ENCODE measurements at regions not wholly inside any gene's neighbourhood (a gene's known extent, or its start where the extent isn't known, plus 50 kb on each side); places are given as distances from the start of the nearest gene placed in this dataset.

DNA sequence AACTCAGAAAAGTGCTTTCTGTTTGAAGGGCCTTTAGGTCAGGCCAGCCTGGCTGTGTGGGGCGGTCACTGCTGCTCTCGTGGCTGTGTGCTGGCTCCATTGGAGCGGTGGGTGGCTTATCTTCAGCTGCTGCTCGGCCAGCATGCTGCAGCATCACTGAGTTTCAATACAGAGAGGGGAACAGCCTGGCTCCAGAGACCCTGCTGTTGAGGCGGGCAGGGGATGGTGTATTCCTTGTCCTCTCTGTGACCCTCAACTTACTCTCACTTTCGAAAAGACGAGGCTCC is 248.5 kb upstream of the ONECUT1 start:
- H3K27ac ChIP-seq, result no peak overlapping the region
- H3K4me3 ChIP-seq, result no peak overlapping the region
- H3K4me1 ChIP-seq (ENCODE audit: insufficient read depth), result no peaks in the 10 kb centered on the region
- TF ChIP-seq, protein P1, sequence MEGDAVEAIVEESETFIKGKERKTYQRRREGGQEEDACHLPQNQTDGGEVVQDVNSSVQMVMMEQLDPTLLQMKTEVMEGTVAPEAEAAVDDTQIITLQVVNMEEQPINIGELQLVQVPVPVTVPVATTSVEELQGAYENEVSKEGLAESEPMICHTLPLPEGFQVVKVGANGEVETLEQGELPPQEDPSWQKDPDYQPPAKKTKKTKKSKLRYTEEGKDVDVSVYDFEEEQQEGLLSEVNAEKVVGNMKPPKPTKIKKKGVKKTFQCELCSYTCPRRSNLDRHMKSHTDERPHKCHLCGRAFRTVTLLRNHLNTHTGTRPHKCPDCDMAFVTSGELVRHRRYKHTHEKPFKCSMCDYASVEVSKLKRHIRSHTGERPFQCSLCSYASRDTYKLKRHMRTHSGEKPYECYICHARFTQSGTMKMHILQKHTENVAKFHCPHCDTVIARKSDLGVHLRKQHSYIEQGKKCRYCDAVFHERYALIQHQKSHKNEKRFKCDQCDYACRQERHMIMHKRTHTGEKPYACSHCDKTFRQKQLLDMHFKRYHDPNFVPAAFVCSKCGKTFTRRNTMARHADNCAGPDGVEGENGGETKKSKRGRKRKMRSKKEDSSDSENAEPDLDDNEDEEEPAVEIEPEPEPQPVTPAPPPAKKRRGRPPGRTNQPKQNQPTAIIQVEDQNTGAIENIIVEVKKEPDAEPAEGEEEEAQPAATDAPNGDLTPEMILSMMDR (IDR thresholded peaks at IDR 0.05), result no peak
- TF ChIP-seq POLR2A (IDR thresholded peaks at IDR 0.05) (no peak), EP300 (IDR thresholded peaks at IDR 0.05) (no peak)
- no peaks in the 10 kb centered on the region for H3K9me3 ChIP-seq
- DNase-seq, result no peak
- intact Hi-C loops (cut with DNase I), result no loop called here
- WGBS, 3 donors, result 49 to 55% (median 51%) methylated on average over 7 of the region's 7 CpGs
- H3K27me3 ChIP-seq, result no peaks in the 10 kb centered on the region
- H3K36me3 ChIP-seq, result no peaks in the 10 kb centered on the region

DNA sequence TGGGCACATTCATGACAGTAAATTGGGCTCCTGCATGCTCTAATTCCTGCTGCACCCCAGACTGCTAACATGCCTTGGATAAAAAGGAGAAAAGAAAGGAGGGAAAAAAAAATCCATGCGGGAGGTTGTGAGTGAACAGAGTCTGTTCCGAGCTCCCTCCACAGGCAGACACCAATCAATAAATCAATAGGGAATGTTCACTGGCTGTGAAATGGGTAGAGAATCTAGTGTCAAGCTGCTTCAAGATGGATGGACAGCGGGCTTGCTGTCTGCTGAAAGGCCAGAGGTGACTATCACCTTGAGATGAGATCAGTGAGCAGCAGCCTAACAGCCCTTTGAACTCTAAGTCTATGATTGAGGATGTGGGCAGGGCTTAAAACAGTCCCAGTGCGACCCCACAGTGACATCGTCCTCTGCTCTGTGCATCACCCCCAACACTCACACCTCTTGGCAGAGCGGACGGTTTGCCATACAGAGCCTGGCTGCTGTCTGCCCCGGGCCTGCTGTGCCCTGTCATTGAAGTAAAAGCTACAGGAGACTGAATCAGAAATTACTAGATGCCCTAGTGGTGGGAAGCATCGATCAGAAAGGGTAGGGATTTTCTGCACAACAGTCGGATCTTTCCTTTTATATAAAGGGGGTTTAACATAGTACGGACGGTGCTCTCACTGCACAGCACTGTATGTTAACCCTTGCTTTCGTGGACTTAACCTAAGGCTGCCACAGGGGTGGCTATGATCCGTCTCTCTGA is 247.9 kb upstream of the ONECUT1 start:
- no peaks in the 10 kb centered on the region for H3K9me3 ChIP-seq
- DNase-seq, result no peak
- no peaks in the 10 kb centered on the region for H3K4me1 ChIP-seq (ENCODE audit: insufficient read depth)
- no peaks in the 10 kb centered on the region for H3K27me3 ChIP-seq
- no peaks in the 10 kb centered on the region for H3K36me3 ChIP-seq
- 39 to 46% (median 44%) methylated on average over 14 of the region's 14 CpGs for WGBS, 3 donors
- intact Hi-C loops (cut with DNase I), result no loop called here
- TF ChIP-seq EP300 (IDR thresholded peaks at IDR 0.05) (no peak), POLR2A (IDR thresholded peaks at IDR 0.05) (no peak)
- TF ChIP-seq, protein P1 (IDR thresholded peaks at IDR 0.05), result no peak
- H3K4me3 ChIP-seq, result no peak overlapping the region
- no peak overlapping the region for H3K27ac ChIP-seq

DNA sequence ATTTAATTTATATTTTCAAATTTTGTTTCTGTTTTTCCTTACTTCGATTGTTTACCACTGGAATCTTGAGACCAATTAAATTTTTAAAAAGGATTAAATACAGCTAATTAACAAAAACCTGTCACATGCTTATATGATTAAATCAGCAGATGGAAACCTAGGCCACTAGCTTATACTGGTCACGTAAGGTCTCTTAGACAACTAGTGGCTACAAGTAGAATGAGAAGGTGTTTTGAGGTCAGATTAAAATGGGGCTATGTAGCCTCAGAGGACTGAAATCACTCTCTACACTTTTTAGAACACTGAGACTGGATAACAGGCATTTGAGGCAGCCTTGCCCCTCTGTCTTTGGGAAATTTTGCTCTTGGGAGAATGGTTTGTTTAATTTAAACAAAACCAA is 246.5 kb upstream of the ONECUT1 start:
- no peak overlapping the region for H3K27ac ChIP-seq
- no peaks in the 10 kb centered on the region for H3K27me3 ChIP-seq
- intact Hi-C loops (cut with DNase I), result no loop called here
- H3K36me3 ChIP-seq, result no peaks in the 10 kb centered on the region
- no peak for DNase-seq
- no peaks in the 10 kb centered on the region for H3K4me1 ChIP-seq (ENCODE audit: insufficient read depth)
- H3K9me3 ChIP-seq, result no peaks in the 10 kb centered on the region
- H3K4me3 ChIP-seq, result no peak overlapping the region
- no peak for TF ChIP-seq EP300 (IDR thresholded peaks at IDR 0.05)
- TF ChIP-seq, protein P1 (IDR thresholded peaks at IDR 0.05), result no peak
- no peak for TF ChIP-seq POLR2A (IDR thresholded peaks at IDR 0.05)
- WGBS, 3 donors, result 54 to 68% (median 60%) methylated on average over 2 of the region's 2 CpGs

DNA sequence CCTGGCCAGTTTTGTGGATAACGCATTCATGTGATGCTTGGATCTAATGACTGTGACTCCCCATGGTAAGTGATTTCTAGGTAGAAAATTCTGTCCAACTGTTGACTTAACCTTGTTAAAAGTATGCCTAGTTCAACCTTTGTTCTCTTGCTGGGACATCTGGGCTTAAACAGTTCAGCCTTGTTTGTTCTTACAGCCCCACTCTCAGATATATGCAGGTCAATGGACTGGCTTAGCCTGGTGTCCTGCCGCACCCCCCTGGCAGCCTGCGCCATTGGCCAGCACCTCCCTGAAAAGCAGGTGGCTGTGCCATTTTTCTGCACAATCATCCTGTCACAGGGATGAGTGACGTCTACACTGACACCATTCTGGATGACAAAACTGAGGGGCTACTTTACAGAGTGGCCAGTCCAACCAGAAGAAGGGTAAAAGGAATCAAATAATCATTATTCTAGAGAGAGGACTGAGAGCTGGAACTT is 244.7 kb upstream of the ONECUT1 start:
- 85 to 91% (median 89%) methylated on average over 4 of the region's 4 CpGs for WGBS, 3 donors
- intact Hi-C loops (cut with DNase I), result no loop called here

More for the DNA sequence above, 244.7 kb upstream of the ONECUT1 start:
- no peaks in the 10 kb centered on the region for H3K4me1 ChIP-seq (ENCODE audit: insufficient read depth)
- TF ChIP-seq, protein P1 (IDR thresholded peaks at IDR 0.05), result no peak
- TF ChIP-seq EP300 (IDR thresholded peaks at IDR 0.05), result no peak
- no peak for TF ChIP-seq POLR2A (IDR thresholded peaks at IDR 0.05)
- no peak overlapping the region for H3K27ac ChIP-seq
- no peaks in the 10 kb centered on the region for H3K27me3 ChIP-seq
- H3K4me3 ChIP-seq, result no peak overlapping the region
- no peaks in the 10 kb centered on the region for H3K36me3 ChIP-seq
- DNase-seq, result no peak
- H3K9me3 ChIP-seq, result no peaks in the 10 kb centered on the region
